Cardiac septum (tissue), 1 donor: ENCODE measurements at regions not wholly inside any gene's neighbourhood (a gene's known extent, or its start where the extent isn't known, plus 50 kb on each side); places are given as distances from the start of the nearest gene placed in this dataset.
"Not testable (repeated sequence)": the region's sequence is repeated elsewhere in the genome, so short reads cannot be mapped to it uniquely, and the experiment has no call there.

ENCODE experiments used
- DNase-seq: peaks from one replicate; pipeline ENCODE4 v3.0.0-alpha.2; 2020; ENCODE audit warnings: low spot score
- intact Hi-C: fragments of 100-400 bp; cut with DNase I; formaldehyde crosslinking; loops from one replicate; pipeline ENCODE4 v1.14.0; 2022
- donor health status: DM: no; HTN: no; CAD: no.

GRCh38 chr12:107144441-107144840, 51.1 kb upstream of the CRY1 start:
- intact Hi-C loops: no loop called here
- DNase-seq: no peak

DNA sequence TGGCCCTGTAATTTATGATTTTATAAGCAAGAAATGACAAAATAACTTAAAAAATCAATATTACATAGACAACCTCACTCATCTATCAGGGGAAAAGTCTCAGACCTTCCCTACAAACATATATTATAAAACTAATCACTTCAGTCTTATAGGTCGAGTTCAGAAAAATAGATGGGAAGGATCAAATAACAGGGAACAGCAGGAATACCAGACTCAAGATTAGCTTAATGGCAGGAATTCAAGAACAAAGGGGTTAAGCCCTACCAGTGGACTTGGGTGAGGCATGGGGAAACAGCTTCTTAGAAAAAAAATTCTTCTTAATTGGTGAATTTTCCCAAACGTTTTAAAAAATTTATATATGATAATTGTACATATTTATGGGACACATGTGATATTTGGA, 51.6 kb upstream of the CRY1 start:
- no peak for DNase-seq
- intact Hi-C loops: no loop called here

DNA sequence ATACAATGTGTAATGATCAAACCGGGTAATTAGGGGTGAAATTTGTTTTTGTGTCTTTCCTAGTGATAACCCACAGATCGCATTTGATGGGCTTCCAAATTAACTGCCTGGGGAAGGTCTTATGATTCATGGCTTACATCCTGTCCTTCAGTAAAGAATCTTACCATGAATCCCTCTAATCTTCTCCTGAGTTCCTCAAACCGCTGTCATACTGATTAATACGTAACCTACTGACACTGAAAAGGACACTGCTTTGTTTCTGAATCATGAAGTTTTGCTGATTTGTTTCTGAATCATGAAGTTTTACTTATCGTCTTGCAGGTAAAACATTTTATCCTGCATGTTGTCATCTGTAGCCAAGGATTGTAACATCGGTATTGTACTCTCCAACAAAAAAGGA, 52.0 kb upstream of the CRY1 start:
- intact Hi-C loops: no loop called here
- DNase-seq: no peak

- no peak for DNase-seq
- intact Hi-C loops: no loop called here
Observed at GRCh38 chr12:107148107-107148506, 54.8 kb upstream of the CRY1 start.

DNA sequence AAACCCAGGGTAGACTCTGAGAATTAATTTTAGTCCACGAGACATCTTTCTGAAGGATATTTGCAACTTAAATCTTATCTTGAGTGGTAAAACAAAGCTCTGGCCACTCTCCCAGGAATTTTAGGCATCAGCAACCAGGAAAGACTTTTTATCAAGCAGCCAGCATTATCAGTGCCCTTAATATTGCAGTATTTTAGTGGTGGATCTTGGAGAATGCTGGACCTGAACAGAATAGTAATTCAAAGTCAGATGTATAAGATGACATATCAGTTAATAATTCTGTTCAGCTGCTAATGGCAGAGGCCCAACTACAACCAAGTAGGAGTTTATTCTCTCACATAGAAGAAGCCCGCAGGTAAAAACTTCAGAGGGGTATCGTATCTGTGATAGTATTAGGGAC, 59.0 kb upstream of the CRY1 start:
- intact Hi-C loops: no loop called here
- no peak for DNase-seq

- DNase-seq: no peak
- intact Hi-C loops: no loop called here
Observed at GRCh38 chr12:107159384-107159900, 66.1 kb upstream of the CRY1 start.

GRCh38 chr12:107163413-107163812, 70.1 kb upstream of the CRY1 start:
- intact Hi-C loops: no loop called here
- DNase-seq: no peak

DNA sequence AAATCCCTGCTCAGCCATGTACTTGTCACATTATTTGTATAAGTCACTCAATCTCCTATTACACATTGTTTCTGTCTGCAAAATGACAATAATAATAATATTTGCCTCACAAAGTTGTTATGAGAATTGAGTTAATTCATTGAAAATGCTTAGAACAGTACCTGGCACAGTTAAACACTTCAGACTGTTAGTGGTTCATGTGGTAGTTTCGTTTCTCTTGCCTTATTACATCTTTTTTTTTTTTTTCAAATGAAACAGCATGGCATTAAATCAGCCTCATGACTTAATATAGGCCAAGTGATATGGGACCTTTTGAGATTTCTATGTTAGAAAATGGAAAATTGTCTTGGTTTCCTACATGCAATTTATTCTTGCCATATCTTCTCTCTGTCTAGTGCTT, 71.0 kb upstream of the CRY1 start:
- intact Hi-C loops: no loop called here
- no peak for DNase-seq

DNA sequence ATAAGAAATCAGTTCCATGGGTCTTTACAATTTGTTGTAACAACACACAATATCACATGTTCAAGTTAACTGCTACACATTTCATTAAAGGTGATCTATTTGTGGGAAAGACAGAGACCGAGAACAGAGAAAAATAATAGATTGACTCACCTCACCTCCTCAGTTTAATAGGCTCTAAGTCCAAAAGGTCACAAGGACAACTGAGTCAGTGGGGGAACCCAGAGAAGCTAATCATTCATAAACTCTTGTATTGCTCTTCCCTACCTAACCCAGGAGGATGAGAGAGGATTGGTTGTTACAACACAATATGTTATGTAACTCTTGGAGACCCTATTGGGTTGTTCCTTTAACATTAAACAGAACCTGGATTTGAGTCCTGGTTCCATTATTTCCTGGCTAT, 72.2 kb upstream of the CRY1 start:
- DNase-seq: no peak
- intact Hi-C loops: no loop called here

DNA sequence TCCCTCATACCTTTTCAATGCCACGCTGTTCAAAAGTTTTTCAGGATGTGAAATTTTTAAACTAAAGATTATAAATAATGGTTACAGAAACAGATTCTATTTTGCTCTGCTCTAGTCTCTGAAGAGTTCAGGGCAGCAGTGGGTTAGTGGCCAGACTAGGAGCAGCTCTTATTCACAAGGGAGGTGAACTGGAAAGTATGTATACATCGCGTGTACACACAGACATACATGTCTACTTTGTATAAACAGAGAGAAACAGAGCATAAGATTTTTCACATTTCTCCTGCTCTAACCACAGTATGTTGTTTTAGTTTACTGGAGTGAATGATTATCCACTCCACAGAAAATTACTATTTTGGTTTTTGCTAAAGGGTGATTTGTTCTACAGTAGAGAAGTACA, 74.4 kb upstream of the CRY1 start:
- intact Hi-C loops: no loop called here
- no peak for DNase-seq

GRCh38 chr12:107169200-107169599, 75.9 kb upstream of the CRY1 start:
- DNase-seq: no peak
- intact Hi-C loops: no loop called here

DNA sequence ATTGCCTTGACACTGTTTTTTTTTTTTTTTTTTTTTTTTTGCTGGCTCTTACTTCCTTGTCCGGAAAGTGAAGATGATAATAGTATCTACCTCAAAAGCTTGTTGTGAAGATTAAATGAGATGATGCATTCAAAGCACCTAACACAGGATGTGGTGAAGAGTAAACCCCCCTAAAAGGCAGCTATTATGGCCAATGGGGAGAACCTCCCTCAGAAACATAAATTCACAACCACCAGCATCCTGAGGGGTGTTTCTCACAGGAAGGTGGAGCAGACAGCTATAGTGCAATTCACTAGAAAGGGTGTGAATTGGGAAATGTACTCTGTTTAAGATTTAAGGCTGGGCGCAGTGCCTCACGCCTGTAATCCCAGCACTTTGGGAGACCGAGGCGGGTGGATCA, 85.4 kb upstream of the CRY1 start:
- no peak for DNase-seq
- intact Hi-C loops: no loop called here

DNA sequence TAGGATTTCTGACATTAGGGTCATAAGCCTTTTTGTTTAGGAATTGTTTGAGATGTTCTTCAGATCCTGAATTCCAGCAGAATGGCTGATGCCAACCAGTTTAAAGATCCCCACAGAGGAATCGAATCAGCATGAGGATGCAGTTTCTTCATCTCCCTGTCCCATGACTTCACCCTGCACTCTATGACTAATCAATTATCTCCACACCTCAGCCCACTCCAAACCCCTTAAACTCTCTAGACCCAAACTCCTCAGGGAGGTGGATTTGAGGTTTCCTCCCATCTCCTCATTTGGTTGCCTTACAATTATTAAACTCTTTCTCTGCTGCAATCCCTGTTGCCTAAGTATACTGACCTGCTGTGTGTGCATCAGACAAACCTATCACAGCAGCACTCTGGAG, 86.5 kb upstream of the CRY1 start:
- no peak for DNase-seq
- intact Hi-C loops: no loop called here

DNA sequence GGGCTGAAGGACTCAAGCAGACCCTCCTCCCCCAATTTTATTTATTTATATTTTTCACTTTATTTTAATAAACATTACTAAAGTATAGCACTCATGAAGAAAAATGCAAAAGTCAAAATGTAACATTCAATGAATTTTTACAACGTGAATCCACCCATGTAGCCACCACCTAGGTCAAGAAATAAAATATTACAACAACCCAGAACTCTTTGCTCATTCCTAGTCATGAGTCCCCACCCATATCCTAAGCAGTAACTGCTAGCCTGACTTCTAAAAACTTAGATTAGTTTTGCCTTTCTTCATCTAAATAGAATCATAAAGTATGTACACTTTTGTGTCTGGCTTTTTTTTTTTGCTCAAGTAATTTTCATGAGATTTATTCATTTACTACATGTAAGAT, 86.9 kb upstream of the CRY1 start:
- DNase-seq: no peak
- intact Hi-C loops: no loop called here

DNA sequence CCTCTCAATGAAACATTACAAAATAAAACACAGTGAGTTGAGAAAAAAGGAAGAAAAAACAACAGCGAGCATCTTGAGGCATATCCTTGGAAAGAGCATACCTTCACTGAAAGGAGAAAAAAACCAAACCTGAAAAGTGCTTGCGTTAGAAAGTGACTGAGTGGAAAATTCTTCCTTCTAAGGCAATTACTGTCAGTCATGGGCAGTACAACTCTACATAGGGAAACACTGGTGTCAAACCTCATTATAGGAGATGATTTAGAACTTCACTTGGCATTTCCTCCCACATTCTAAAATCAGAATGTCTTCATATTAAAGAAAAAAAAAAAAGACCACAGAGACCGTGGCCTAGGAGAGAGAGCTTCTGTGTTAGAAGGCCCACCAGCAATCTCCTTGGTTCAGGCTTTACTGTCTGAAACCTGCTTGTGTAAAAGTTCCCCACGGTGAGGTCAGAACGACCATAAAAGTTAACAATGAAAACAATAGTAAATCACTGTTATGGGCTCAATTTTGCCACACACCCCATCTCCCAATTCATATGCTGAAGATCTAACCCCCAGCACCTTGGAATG, 91.1 kb upstream of the CRY1 start:
- DNase-seq: no peak
- intact Hi-C loops: no loop called here

GRCh38 chr12:107196681-107197080, 103.3 kb upstream of the CRY1 start:
- intact Hi-C loops: no loop called here
- no peak for DNase-seq

- no peak for DNase-seq
- intact Hi-C loops: no loop called here
Observed at GRCh38 chr12:107200394-107200793, 107.0 kb upstream of the CRY1 start.

- intact Hi-C loops: no loop called here
Observed at GRCh38 chr12:107207931-107208525, 114.7 kb upstream of the CRY1 start.

DNA sequence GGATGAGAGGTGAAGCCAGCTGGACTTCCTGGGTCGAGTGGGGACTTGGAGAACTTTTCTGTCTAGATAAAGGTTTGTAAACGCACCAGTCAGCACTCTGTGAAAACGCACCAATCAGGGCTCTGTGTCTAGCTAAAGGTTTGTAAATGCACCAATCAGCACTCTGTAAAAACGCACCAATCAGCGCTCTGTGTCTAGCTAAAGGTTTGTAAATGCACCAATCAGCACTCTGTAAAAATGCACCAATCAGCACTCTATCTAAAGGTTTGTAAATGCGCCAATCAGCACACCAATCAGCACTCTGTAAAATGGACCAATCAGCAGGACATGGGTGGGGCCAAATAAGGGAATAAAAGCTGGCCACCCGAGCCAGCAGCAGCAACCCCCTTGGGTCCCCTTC, 116.4 kb upstream of the CRY1 start:
- DNase-seq, intact Hi-C loops: not testable (repeated sequence)

More at GRCh38 chr12:107207931-107208525, 114.7 kb upstream of the CRY1 start:
- DNase-seq: no peak

DNA sequence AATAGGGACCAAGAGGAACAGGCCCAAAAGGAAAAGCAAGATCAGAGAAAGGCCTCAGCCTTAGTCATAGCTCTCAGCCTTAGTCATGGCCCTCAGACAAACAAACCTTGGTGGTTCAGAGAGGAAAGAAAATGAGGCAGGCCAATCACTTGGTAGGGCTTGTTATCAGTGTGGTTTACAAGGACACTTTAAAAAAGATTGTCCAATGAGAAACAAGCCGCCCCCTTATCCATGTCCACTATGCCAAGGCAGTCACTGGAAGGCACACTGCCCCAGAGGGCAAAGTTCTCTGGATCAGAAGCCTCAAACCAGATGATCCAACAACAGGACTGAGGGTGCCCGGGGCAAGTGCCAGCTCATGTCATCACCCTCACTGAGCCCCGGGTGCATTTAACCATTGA, 121.0 kb upstream of the CRY1 start:
- intact Hi-C loops, DNase-seq: not testable (repeated sequence)

- DNase-seq, intact Hi-C loops: not testable (repeated sequence)
Observed at GRCh38 chr12:107216411-107216810, 123.1 kb upstream of the CRY1 start.

- no peak for DNase-seq
- intact Hi-C loops: no loop called here
Observed at GRCh38 chr12:107219301-107219700, 126.0 kb upstream of the CRY1 start.
